ENCODE measurements at regions not wholly inside any gene's neighbourhood (a gene's known extent, or its start where the extent isn't known, plus 50 kb on each side); places are given as distances from the start of the nearest gene placed in this dataset.

DNA sequence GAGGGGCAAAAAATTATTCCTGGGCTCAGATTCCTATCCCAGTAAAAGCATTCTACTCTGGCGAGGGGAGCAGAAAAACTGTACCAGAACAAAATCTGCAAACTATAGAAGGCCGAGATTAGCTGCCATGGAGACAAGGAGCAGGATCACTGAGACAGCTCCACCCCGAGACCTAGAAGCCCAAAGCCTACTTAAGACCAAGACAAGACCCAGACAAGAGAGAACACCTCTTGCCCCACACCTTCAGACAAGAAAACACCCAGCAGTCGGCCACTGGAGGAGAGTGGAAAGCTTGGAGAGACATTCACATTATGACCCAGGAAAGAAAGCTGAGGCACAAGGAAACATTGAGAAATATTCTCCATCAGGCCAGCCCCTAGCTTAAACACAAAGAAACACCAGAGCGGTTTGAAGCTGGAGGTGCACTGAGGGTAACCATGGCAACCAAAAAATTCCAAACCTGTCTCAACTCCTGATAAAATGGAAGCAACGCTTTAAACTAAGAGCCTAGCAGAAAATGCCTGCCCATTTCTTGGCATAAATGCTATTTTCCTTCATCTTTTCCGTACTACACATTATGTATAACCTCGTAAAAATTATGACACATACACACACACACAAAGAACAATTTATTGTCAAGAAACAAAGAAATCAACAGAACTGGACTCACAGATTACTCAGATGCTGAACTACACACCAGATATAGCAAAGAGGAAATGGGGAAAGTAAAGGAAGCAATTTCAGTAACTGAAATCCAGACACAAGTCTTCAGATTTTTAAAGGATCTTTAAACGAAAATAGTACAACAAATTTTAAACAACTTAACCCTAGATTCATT is 53.8 kb upstream of the FTMT start:
- H3K9ac ChIP-seq (ENCODE audit: low read length): no peak overlapping the region
- no peaks in the 10 kb centered on the region for H3K4me1 ChIP-seq (ENCODE audit: insufficient read depth, low read length)
- H3K27me3 ChIP-seq (ENCODE audit: control insufficient read depth in 1 of 2, insufficient read depth in 2 of 2, low read length in 2 of 2): no peaks in the 10 kb centered on the region
- H3K36me3 ChIP-seq (ENCODE audit: insufficient read depth, low read length): no peaks in the 10 kb centered on the region
- H3K27ac ChIP-seq (ENCODE audit: low read depth, low read length): no peak overlapping the region
- H3K9me3 ChIP-seq (ENCODE audit: low read length): no peaks in the 10 kb centered on the region
- H3K4me3 ChIP-seq (ENCODE audit: low read depth in 1 of 2, low read length in 2 of 2): no peak overlapping the region

Measured in muscle layer of colon (tissue), 2 donors.